SK-N-MC (cell line): ENCODE measurements at regions not wholly inside any gene's neighbourhood (a gene's known extent, or its start where the extent isn't known, plus 50 kb on each side); places are given as distances from the start of the nearest gene placed in this dataset.
A peak's percentile ranks its signal among the peaks of the same experiment; 100 is the strongest.
"Not testable (repeated sequence)": the region's sequence is repeated elsewhere in the genome, so short reads cannot be mapped to it uniquely, and the experiment has no call there.

ENCODE experiments used
- DNase-seq: peaks from one replicate; pipeline ENCODE4 v3.0.0-alpha.2; 2011; ENCODE audit warnings: low read depth, low spot score
- H3K27ac ChIP-seq: fragments of 200-600 bp; sonication (generic); 2 replicates; pipeline ENCODE4 v1.5.1; 2016; ENCODE audit warnings: mixed run types
- H3K36me3 ChIP-seq: fragments of 200-600 bp; sonication (generic); 2 replicates; pipeline ENCODE4 v1.6.1; 2017; ENCODE audit warnings: antibody characterized with exemption, low read length, mixed read lengths; ENCODE audit not compliant: insufficient read depth
- H3K4me3 ChIP-seq: fragments of 200-600 bp; sonication (generic); 2 replicates; pipeline ENCODE4 v1.5.1; 2016
- H3K9ac ChIP-seq: fragments of 200-600 bp; sonication (generic); 2 replicates; pipeline ENCODE4 v1.8.0; 2017; ENCODE audit warnings: mixed run types, mixed read lengths; ENCODE audit not compliant: insufficient read length
- H3K9me3 ChIP-seq: fragments of 200-600 bp; sonication (generic); 2 replicates; pipeline ENCODE4 v1.6.1; 2017; ENCODE audit warnings: low read depth, mild to moderate bottlenecking, antibody characterized with exemption, low read length, moderate library complexity, mixed read lengths
- EZH2 ChIP-seq: fragments of 200-600 bp; sonication (generic); IDR thresholded peaks from one replicate; pipeline ENCODE4 v1.6.1; 2017; ENCODE audit warnings: antibody characterized with exemption
- FOXP2 ChIP-seq: optimal IDR thresholded peaks from 2 replicates; pipeline ENCODE3; 2011; ENCODE audit warnings: mild to moderate bottlenecking, moderate library complexity; ENCODE audit not compliant: insufficient read depth; ENCODE audit errors: extremely low read length, control extremely low read depth
- POLR2AphosphoS5 ChIP-seq: IDR thresholded peaks from 2 replicates; pipeline ENCODE4 v1.6.1; 2012; ENCODE audit warnings: mild to moderate bottlenecking, low read depth, low read length, borderline replicate concordance

DNA sequence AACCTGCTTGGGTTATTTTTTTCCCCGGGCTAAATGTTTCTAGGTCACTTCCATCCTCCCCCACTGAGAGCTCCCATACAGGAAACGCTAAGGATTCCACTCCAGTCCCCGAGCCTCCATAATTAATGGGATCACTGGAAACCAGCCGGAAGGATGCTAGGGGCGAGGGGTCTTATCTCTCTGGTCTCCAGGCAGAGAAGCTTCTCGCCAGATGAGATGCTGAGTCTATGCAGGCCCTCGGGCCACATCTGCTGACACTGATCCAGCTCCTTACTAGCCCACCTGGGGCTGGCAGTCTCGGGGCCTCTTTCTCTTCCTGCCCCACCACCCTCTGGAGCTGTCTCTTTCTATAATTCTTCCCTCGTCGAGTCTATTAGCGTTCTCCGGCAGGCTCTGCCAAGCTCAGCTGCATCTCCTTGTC lies 125.9 kb upstream of the SYT13 start:
- H3K4me3 ChIP-seq: peak overlapping the region; percentile 58

DNA sequence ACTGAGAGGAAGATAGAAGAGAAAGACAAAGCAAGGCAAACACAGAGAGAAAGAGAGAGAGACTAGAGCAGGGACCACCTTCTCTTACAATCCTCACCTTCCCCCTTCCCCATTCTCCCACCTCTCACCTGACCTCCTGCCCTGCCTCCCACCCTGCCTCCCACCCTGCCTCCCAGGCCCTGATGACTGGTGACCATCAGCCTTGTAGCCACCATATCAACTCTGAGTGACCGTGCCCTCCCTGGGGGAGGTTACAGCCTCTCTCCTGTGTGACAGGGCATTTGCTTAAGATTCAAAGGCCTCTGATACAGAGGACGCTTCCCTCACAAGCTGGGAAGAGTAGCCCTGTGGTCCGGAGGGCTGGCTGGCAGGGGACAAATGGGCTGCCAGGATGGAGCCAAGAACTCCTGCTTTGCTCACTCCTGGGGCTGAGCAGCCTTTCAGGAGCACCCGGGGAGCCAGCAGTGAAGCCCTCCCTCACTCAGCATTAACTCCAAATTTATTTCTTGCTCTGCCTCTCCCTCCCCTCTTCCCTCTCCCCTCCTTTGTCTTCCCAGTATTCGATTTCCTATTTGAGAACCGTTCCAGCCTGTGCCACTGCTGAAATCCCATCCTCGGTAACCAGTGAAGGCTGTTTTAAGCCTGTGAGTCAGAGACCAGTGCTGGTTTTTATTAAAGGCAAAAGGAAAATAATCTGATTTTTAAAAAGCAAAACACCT lies 125.2 kb upstream of the SYT13 start:
- DNase-seq: no peak
- H3K9ac ChIP-seq: no peak overlapping the region

More for the DNA sequence above, 125.9 kb upstream of the SYT13 start:
- no peaks in the 10 kb centered on the region for H3K36me3 ChIP-seq
- no peaks in the 10 kb centered on the region for H3K9me3 ChIP-seq
- H3K9ac ChIP-seq: no peak overlapping the region
- no peak for TF ChIP-seq POLR2AphosphoS5
- peak; percentile 53 for DNase-seq
- H3K27ac ChIP-seq: peak overlapping the region; percentile 76; the same call in 1 of the 2 replicates

DNA sequence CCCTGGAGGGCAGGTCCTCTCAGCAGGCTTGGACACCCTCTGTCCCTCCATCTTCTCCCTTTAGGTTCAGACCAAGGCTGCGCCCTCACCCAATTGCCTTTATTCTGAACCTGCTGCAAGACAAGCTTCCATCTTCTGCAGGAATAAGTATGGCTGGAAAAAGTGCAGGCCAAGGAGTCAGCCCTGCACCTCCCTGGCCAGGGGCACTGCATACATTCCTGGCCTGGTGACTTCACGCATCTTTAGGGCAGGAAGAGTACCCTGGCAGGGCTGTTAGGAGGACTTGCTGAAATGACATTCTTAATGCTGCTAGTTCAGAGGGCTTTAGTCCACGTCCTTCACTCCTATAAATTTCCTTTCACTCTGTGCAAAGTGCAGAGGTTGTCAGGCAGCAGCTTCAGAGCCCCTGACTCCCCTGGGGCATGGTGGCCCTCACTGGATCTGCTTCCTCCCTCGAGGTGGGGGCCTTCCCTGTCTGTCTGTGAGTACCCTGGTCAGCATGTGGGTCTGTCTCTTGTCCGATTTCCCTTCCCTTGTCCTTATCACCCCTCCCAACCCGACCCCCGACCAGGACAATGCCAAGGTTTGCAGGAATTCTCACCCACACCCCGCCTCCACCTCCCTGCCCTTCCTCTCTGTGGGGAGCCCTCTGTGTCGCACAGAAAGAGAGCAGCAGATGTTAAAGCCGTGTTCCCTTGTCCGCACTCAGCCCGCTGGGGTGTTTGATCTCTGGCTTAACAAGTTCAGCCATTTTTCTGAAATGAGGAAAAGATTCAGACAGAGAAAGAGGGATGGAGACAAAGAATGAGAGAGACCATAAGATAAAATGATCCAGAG lies 124.5 kb upstream of the SYT13 start:
- H3K36me3 ChIP-seq: no peaks in the 10 kb centered on the region
- no peak overlapping the region for H3K27ac ChIP-seq
- H3K9ac ChIP-seq: no peak overlapping the region
- no peak for DNase-seq
- H3K9me3 ChIP-seq: no peaks in the 10 kb centered on the region
- TF ChIP-seq POLR2AphosphoS5 (no peak), FOXP2 (no peak), EZH2 (no peak)
- H3K4me3 ChIP-seq: no peak overlapping the region

More for the DNA sequence above, 125.2 kb upstream of the SYT13 start:
- peak overlapping the region; percentile 58 for H3K4me3 ChIP-seq
- H3K36me3 ChIP-seq: no peaks in the 10 kb centered on the region
- peak overlapping the region; percentile 76 for H3K27ac ChIP-seq
- no peaks in the 10 kb centered on the region for H3K9me3 ChIP-seq
- no peak for TF ChIP-seq POLR2AphosphoS5
- TF ChIP-seq FOXP2: no peak
- TF ChIP-seq EZH2: no peak

DNA sequence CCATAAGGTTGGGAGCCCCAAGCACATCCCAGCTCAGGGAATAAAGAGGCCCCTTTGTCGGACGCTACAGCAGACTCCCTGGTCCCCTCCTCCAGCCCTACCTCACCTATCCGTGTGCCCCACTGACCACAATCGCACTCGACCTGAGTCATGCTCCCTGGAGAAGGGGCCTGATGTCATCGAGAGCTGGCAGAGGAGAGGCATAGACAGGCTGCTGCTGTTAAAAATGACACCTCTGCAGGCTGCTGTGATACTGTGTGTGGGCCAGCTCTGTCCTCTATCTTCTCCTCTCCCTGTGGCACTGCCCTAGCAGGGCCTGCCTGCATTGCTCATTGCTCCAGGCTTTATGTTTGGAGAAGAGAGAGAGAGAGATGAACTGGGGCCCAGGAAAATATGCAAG lies 123.4 kb upstream of the SYT13 start:
- no peak for DNase-seq
- Histone ChIP-seq H3K9me3 (no peaks in the 10 kb centered on the region), H3K27ac (no peak overlapping the region), H3K9ac (no peak overlapping the region), H3K4me3 (no peak overlapping the region), H3K36me3 (no peaks in the 10 kb centered on the region)
- TF ChIP-seq FOXP2: no peak
- no peak for TF ChIP-seq POLR2AphosphoS5
- TF ChIP-seq EZH2: no peak

DNA sequence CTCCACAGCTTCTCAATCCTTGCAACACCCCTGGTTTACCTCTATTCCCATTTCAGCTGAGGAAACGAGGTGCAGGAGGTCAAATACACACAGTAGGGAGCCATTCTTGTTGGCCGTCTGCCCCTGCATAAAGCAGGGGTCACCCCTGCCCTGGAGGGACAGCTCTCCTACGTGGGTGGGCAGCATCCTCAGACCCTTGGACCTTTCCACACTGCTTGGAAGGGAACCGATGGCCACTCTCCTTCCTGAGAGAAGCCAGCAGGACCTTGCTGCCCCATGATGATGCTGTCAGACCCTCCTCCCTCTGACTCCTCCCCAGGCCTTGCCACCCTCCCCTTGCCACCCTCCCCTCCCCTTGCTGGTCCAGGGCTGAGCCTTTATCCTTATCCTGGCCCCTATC lies 121.1 kb upstream of the SYT13 start:
- no peaks in the 10 kb centered on the region for H3K36me3 ChIP-seq
- H3K9ac ChIP-seq: no peak overlapping the region
- no peak for TF ChIP-seq POLR2AphosphoS5
- no peak for TF ChIP-seq FOXP2
- TF ChIP-seq EZH2: no peak
- no peak overlapping the region for H3K4me3 ChIP-seq
- DNase-seq: no peak
- H3K9me3 ChIP-seq: no peaks in the 10 kb centered on the region
- no peak overlapping the region for H3K27ac ChIP-seq

DNA sequence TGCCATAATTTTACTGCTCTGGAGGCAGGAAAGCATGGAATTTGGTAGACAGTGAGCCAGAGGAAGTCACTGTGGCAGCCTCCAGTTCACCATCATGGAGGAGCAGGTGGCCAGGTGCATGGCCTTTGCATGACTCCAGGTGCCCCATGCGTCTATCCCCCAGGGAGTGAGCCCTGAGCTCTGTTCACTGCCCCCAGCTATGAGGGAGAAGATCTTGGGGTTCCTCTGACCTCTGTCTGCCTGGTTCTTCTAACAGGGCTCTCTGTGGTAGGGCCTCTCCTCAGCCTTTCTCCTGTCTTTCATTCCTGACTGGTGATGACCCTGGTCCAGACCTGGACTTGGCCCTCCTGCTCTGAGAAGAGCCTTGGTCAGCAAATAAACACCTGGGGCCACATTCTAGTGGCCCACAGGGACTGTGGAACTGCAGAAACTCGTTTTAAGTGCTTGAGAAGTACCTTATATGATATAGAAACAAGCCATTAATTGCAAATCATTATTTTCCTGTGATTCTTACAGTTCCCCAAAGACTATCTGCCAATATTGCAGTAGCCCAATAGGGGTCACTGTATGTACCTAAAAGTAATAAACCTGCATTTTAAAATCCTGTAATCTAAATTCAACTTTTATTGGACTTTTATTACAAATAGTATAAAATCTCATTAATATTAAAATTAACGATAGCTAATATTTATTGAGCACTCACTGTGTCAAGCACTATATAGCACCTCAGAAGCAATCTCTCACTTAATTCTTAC lies 120.0 kb upstream of the SYT13 start:
- Histone ChIP-seq H3K36me3 (no peaks in the 10 kb centered on the region), H3K27ac (no peak overlapping the region), H3K9ac (no peak overlapping the region), H3K9me3 (no peaks in the 10 kb centered on the region), H3K4me3 (no peak overlapping the region)
- no peak for TF ChIP-seq POLR2AphosphoS5
- TF ChIP-seq EZH2: no peak
- TF ChIP-seq FOXP2: no peak
- DNase-seq: no peak

DNA sequence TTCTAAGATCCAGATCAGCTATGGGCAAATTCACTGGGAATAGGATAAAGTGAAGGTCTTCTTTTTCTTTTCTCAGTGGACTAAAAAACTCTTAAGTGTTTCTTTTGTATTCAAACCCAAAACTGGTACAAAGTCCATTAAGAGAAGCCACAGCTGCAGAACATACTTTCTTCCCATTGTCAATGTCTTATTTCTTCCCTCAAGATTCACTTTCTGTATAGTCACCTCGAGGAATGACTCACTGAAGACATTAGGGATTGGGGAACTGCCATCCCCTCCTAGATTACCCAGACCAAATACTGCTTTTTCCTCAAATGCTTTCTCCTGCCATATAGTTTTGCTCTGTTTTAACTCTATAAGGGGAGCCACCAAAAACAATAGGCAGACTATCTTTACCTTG lies 117.4 kb upstream of the SYT13 start:
- not testable (repeated sequence) for H3K4me3 ChIP-seq, H3K27ac ChIP-seq

DNA sequence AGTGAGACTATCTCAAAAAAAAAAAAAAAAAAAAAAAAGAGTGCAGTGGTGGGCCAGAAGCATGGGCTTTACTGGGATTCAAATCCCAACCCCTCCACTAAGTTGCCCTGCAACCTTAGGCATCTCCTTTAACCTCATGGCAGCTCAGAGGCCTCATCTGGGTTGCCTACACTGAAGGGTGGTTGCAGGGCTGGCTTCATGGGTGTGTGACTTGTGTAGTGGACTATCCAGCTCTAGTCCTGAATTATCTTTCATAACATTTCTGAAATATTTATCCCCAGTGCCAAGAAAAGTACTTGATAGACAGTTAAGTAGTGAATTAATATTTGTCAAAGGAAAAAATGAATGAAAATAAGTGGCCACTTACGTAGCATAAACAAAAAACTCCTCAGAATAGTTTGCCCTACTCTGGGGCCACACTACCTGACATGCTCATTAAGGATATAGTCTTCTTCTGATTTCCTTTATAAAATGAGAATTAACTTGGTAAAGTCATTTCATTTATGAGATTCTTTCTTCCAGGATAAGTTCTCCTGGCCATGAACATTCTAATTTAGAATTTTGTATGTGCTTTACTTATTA lies 116.0 kb upstream of the SYT13 start:
- no peak for DNase-seq
- H3K9me3 ChIP-seq: no peaks in the 10 kb centered on the region
- no peak overlapping the region for H3K27ac ChIP-seq
- TF ChIP-seq FOXP2 (no peak), EZH2 (no peak), POLR2AphosphoS5 (no peak)
- no peak overlapping the region for H3K9ac ChIP-seq
- H3K36me3 ChIP-seq: no peaks in the 10 kb centered on the region
- no peak overlapping the region for H3K4me3 ChIP-seq

More for the DNA sequence above, 117.4 kb upstream of the SYT13 start:
- H3K9ac ChIP-seq, H3K9me3 ChIP-seq, DNase-seq, H3K36me3 ChIP-seq: not testable (repeated sequence)
